HG02981 (cell line): ENCODE measurements at regions not wholly inside any gene's neighbourhood (a gene's known extent, or its start where the extent isn't known, plus 50 kb on each side); places are given as distances from the start of the nearest gene placed in this dataset.
"Not testable (repeated sequence)": the region's sequence is repeated elsewhere in the genome, so short reads cannot be mapped to it uniquely, and the experiment has no call there.

Experiments used
- ATAC-seq: cut with Tn5 transposase; IDR thresholded peaks from one replicate; pipeline ENCODE4 v1.9.1; 2021; ENCODE audit warnings: mild to moderate bottlenecking, moderate library complexity; ENCODE audit not compliant: unreplicated experiment

DNA sequence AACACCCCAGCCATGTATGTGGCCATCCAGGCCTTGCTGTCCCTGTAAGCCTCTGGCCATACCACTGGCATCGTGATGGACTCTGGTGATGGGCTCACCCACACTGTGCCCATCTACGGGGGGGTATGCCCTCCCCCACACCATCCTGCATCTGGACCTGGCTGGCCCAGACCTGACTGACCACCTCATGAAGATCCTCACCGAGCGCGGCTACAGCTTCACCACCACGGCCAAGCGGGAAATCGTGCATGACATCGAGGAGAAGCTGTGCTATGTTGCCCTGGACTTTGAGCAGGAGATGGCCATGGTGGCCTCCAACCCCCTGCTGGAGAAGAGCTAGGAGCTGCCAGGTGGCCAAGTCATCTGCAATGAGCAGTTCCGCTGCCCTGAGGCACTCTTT, 80.4 kb upstream of the ZCCHC2 start:
- no peak for ATAC-seq

DNA sequence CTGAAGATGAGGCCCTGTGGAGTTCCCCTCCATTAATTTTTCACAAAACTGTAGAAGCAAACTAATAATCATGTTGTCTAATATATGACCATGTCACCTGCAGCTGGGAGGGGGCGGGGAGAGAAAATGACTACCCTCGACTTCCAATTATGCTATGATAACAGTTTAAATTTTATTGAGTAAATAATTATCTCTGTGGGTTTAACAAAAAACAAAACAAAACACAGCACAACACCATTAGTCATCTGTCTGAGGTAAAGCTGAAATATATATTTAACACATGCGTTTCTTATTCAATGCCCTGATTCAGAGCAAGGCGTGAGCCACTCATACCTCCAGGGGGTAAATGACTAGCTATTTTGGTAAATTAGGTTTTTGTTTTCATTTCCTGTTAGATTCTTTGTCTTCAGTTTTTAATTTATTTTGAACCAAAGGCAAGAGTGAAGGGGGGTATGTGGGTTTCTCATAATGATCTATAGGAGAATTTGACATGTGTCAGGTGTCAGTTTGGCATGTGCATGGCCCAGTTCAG, 77.4 kb upstream of the ZCCHC2 start:
- ATAC-seq = peak; percentile 79

DNA sequence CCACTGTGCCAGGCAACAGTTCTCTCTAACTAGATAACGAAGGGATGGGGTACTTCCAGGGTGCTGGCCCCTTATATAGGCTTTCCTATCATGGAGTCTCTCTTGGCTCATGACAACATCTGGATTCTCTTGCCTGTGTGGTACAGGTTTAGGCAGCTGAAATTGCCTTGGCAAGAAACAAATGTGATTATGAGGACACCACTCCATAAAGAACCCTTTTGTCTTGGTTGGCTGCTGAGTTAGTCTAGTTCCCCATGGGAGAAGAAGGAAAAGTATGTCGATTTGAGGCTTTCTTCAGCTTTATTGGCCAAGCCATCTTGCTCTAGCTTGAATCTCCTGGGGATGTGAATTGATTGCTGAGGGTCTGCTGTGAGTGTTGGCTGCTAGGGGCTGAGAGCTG, 76.3 kb upstream of the ZCCHC2 start:
- no peak for ATAC-seq

DNA sequence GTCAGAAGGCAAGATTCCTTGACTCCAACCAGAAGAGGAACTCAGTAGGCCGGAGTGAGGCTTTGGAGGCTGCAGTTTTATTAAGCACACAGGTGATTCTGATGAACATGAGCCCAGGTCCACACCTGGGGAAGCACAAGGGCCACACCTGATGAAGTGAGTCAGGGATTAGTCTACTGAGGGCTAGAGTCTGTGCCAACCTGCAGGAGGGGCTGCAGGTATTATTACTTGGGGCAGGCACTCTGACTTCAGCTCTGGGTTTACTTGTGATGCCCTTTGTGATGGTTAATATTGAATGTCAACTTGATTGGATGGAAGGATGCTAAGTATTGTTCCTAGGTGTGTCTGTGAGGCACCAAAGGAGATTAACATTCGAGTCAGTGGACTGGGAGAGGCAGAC, 75.2 kb upstream of the ZCCHC2 start:
- no peak for ATAC-seq

DNA sequence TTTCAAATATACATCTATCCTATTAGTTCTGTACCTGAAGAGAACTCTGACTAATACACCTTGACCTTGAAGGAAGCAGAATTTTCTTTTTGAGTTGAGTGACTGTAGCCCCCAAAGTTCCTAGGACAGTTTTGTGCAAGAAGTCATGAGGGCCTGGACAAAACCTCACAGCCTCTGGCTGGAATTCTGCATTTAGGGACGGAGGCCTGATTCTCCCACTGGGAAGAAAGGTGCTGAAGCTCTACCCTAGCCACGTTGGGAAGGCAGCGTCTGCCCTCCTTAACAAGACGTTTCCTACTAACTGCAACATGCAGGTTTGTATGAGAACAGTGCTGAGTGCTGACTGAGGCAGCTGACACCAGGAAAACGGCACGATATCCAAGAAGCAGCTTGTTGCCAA, 74.4 kb upstream of the ZCCHC2 start:
- no peak for ATAC-seq

DNA sequence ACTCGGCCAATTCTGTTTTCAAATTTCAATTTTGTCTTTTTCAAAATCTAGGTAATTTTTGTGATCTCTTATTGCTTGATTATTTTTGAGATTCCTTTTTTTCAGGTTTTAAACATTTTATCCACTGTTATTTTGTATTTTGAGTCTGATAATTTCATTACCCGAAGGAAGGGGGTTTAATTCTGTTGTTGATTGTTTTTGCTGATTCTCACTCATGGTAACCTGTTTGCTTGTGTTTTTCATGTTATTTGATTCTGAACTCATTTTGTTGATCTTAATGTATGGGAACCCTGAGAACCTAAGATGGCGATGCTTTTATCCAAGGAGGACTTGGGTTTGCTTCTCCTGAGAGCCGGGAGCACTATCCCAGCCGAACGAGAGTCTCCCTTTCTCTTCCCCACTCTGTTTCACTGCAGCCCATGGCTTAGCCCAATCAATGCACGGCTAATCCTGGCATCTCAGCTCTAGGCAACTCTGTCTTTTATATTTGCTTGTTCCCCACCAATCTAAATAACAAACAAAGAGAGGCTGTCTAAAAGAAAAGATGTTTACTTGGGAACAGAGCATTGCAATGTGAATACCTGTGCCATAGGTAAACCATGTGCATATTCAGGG, 73.2 kb upstream of the ZCCHC2 start:
- ATAC-seq = no peak

DNA sequence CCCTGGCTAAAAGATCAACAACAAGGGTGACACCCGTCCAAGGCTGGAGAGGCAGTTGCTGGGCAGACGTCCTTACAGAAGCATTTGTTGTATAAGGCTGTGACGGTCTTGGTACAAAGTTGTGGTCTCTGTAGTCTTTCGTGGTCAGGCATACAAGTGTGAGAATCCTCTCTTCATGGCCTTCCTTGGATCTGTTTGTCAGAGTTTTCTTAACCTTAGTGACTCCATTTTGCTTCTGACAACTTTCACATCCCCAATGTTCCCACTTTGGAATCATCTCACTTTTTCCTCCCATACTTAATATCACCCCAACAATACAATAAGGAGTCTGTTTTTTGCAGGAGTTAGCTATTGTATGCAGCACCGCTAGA, 72.7 kb upstream of the ZCCHC2 start:
- no peak for ATAC-seq

DNA sequence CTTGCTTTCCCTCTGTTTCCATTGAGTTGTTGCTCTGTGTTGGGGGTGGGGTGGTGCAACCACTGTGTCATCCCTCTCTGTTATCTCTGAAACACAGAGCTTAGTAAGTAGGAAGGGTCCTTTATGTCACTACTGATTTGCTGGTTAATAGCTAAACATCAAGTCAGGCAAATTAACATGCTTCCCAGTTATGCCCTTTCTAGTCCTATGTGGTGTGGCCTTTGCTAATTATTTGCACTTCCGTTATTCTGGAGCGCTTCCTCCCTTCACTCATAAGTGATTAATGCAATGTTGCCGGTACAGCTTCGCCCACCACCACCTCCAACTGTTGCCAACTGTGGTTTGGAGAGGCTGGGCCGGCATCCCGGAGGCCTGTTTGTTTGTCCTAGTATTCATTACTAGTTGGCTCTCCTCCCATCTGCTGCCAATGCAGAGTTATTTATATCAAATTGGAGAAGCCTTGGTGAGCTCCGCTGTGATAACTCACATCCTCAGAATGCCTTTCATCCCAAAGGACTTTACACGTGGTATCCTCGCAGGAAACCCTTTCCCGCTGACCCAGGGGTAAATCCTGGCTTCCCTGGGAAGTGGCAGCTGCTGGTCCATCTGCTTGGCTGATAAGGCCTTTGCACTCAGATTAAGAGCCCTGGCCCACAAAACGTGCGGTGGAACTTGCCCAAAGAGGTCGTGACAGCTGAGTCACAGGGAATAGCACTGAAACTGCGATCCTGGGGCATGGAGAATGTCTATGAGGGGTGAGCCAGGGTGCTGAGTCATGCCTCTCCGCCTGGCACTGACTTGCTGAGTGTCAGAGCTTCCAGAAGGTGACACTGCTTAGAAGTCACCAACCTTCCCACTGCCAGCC, 72.0 kb upstream of the ZCCHC2 start:
- ATAC-seq = no peak

DNA sequence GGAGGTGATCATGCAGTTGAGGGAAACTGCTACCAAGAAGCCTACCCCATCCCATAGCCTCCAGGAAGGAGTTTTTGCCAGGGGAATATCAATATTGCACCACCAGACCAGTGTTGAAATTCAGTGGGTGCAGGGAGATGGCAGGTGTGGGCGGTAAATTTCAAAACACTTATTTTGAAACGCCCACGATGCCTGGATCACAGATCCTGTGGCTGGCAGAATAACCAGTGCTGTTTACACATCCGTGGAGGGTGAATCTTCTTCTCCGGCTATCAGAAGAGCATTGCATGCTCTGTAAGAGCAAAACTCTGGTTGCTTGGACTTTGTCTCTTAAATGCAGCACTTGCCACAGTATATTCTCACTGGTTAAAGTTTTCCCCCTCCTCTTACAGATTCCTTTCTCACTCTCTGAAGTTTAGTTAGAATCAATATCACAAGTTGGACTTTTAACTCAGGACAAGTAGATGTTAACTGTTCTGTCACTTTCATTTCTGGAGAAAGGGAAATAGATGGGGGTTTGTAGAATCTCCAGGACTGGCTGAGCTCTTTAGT, 70.5 kb upstream of the ZCCHC2 start:
- no peak for ATAC-seq

DNA sequence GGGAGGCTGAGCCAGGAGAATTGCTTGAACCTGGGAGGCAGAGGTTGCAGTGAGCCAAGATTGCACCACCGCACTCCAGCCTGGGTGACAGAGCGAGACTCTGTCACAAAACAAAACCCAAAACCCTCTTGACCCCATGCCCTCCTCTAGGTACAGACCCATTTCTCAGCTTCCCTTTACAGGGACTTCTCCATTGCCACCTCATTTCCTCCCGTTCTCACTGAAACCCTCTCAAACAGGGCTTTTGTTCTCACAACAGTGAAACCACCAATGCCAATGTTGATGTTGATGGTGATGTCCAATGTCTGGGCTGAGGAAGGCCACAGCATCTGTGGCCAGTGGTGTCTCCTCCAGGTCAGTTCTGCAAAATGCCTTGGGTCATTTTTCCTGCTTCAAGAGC, 69.0 kb upstream of the ZCCHC2 start:
- ATAC-seq = peak; percentile 43

DNA sequence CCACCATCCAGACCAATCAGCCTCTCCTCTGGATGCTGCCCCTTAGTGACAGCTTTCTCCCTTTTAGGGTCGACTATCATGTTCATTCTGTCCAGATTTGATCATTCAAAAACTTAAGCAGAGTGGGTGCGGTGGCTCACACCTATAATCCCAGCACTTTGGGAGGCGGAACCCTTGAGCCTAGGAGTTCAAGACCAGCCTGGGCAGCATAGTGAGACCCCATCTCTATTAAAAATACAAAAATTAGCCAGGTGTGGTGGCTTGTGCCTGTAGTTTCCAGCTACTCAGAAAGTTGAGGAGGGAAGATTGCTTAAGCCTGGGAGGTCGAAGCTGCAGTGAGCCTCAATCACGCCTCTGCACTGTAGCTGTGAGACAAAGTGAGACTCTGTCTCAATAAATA, 68.3 kb upstream of the ZCCHC2 start:
- no peak for ATAC-seq

DNA sequence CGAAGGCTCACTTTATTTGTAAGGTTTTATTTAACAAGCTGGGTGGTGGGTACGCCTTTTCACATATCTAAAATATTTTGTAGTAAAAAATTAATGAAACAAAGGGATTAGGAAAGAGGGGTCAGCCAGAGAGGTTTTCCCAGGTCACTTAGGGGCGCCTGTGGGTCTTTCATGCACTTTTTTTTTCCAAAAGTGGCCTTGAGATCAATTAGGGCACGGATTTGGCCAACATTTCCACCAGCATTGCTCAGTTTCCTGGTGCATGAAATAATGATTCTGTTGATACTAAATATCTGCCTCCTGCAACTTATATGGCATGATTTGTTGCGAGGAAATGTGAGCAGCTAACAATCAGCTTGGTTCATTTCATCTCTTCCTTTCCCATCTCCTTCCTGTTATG, 67.6 kb upstream of the ZCCHC2 start:
- no peak for ATAC-seq

DNA sequence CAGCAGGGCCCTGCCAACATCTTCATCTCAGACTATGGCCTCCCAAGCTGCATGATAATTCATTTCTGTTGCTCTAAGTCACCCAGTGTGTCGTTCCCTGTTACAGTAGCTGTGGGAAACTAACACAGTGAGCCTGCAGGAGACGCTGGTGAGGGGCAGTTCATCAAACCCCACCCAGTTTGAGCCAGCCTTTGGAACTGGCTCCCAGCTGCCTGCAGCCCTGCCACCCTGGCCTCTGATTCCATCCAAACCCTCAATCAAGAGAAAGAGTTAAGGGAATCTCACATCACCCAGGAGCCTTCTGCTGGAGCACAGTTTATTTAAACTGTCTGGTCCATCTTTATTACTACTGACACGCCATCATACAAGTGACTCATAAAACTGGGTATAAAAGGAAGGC, 64.9 kb upstream of the ZCCHC2 start:
- ATAC-seq = no peak

DNA sequence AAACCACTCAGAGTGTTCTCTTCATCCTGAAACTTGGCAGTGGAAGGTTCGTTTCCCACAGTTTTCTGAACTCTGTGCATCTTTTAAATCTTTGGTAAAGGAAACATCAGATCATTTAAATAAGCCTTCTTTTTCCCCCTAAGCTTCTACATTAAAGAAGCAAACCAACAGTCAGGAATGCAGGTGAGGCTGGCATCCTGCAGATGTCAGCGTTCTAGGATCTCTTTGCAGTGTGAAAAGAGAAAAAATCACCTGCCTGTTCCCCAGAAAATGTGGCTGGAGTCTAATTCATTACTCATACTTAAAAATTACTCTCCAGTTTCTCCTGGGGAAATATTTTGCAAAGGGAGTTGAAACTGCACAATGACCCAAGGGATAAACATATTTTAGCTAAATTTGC, 64.5 kb upstream of the ZCCHC2 start:
- no peak for ATAC-seq

DNA sequence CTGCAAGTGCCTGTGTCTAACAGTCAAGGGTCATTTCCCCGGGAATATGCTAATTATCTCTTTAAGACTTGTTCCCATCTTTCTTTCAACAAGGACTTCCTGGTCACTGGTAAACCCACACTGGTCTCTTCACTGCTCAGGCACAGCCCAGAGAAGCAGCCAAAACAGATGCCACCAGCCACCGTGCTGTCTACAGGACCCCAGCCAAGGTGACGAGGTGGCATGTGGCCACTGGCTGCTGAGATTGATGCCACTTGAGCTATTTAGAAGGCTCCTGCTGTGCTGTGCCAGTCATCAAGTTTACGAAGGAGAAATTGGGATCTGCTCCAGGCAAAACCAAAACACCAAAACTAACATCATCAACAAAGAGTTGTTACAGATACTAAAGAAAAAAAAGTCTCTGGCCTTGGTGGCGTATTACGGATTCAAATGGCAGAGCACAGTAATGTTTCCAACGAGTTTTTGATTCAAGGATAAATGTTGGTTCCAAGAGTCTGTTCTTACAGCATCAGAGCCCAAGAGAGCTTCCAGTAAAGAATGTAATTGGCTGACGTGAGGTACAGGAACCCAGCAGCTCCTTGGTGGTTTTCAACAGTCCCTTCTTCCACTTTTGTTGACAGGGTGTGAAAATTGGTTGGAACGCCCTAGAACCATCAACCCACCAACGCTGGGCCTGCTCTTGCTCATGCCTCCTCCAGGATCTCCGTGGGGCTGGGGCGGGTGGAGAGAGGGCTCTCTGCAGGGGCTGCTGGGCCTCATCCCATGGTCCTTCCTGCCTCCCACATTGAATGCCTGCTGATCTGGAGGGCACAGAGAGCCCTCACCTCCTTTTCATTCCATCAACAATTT, 63.7 kb upstream of the ZCCHC2 start:
- ATAC-seq = no peak

DNA sequence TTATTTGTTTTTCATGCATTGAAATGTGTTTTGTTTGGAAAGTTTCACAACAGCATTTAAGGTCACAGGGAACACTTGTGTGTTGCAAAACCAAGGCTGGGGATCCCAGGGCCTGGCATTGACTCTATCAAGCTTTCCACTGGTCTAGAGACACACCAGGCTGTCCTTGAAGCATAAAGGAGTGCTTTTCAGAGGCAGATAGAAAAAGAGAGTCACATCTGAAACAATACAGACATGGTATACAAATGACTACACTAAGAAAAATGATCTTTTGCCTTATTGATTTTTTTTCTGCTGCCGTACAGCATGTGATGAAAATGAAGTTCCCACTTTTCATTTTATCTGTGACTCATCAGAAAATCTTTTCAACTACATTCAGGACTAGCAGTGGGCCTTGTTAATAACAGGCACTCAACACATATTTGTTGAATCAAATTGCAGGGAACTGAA, 61.9 kb upstream of the ZCCHC2 start:
- no peak for ATAC-seq

DNA sequence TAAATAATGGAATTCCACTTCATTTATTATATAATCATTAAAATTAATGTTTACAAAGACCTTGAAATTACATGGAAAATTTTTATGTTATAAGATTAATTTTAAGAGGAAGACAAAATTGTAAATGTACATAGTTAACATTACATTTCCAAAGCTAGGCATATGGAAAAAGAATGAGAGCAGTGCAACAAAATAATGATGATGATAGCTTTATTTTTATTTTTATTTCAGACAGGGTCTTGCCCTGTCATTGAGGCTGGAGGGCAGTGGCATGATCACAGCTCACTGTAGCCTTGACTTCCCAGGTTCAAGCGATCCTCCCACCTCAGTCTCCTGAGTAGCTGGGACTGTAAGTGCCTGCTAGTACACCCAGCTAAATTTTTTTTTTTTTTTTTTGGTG, 61.2 kb upstream of the ZCCHC2 start:
- ATAC-seq = no peak

DNA sequence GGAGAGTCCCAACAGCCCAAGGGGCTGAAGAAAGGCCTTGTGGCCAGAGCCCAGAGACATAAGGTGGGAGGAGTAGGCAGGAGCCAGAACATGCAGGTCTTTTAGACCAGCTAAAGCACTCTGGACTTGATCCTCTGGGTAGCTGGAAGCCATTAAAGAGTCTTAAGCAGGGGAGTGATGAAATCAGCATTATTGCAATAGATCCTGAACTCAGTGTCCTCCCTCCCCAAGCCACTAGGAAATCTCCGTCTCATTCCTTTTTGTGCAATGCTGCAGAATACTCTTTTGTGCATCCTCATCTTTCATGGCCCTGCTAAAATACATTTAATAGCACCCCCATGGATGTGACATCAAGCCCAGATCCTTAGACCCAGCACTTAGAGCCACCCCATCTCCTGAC, 58.6 kb upstream of the ZCCHC2 start:
- no peak for ATAC-seq

DNA sequence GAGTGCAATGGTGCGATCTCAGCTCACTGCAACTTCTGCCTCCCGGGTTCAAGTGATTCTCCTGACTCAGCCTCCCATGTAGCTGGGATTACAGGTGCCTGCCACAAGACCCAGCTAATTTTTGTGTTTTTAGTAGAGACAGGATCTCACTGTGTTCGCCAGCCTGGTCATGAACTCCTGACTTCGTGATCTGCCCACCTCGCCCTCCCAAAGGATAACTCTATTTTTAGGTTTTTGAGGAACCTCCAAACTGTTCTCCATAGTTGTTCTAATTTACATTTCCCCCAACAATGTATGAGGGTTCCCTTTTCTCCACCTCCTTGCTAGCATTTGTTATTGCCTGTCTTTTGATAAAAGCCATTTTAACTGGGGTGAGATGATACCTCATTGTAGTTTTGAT, 53.7 kb upstream of the ZCCHC2 start:
- ATAC-seq = not testable (repeated sequence)
